GM23248 (cell line): ENCODE measurements at regions not wholly inside any gene's neighbourhood (a gene's known extent, or its start where the extent isn't known, plus 50 kb on each side); places are given as distances from the start of the nearest gene placed in this dataset.

Source experiments
- DNase-seq: peaks from one replicate; pipeline ENCODE4 v3.0.0-alpha.2; 2015
- H2AFZ ChIP-seq: fragments of 200-600 bp; sonication (generic); 2 replicates; pipeline ENCODE4 v1.6.1; 2016; ENCODE audit warnings: antibody characterized with exemption
- H3F3A ChIP-seq: fragments of 200-600 bp; sonication (generic); 2 replicates; pipeline ENCODE4 v1.6.1; 2016; ENCODE audit warnings: mild to moderate bottlenecking, antibody characterized with exemption, mixed run types; ENCODE audit not compliant: insufficient read depth
- H3K27ac ChIP-seq: fragments of 200-600 bp; sonication (generic); 2 replicates; pipeline ENCODE4 v1.5.1; 2016; ENCODE audit warnings: mild to moderate bottlenecking
- H3K27me3 ChIP-seq: fragments of 200-600 bp; sonication (generic); replicated peaks from 2 replicates; pipeline ENCODE4 v1.6.1; 2016; ENCODE audit warnings: mild to moderate bottlenecking; ENCODE audit not compliant: insufficient read depth
- H3K36me3 ChIP-seq: fragments of 200-600 bp; sonication (generic); 2 replicates; pipeline ENCODE4 v1.6.1; 2016; ENCODE audit warnings: low read depth, mild to moderate bottlenecking
- H3K4me1 ChIP-seq: fragments of 200-600 bp; sonication (generic); 2 replicates; pipeline ENCODE4 v1.6.1; 2016; ENCODE audit warnings: mild to moderate bottlenecking; ENCODE audit not compliant: insufficient read depth
- H3K4me2 ChIP-seq: fragments of 200-600 bp; sonication (generic); one replicate; pipeline ENCODE4 v1.6.1; 2016; ENCODE audit warnings: mild to moderate bottlenecking; ENCODE audit not compliant: unreplicated experiment
- H3K4me3 ChIP-seq: fragments of 200-600 bp; sonication (generic); 2 replicates; pipeline ENCODE4 v1.5.1; 2016; ENCODE audit warnings: mild to moderate bottlenecking
- H3K79me2 ChIP-seq: fragments of 200-600 bp; sonication (generic); 2 replicates; pipeline ENCODE4 v1.6.1; 2016; ENCODE audit warnings: mild to moderate bottlenecking; ENCODE audit not compliant: insufficient read depth
- H3K9ac ChIP-seq: fragments of 200-600 bp; sonication (generic); 2 replicates; pipeline ENCODE4 v1.6.1; 2016; ENCODE audit warnings: mild to moderate bottlenecking
- H3K9me2 ChIP-seq: fragments of 200-600 bp; sonication (generic); 2 replicates; pipeline ENCODE4 v1.6.1; 2016; ENCODE audit warnings: mixed run types, mild to moderate bottlenecking, moderate library complexity; ENCODE audit not compliant: insufficient read depth
- H3K9me3 ChIP-seq: fragments of 200-600 bp; sonication (generic); one replicate; pipeline ENCODE4 v1.6.1; 2017; ENCODE audit warnings: low read depth
- H4K20me1 ChIP-seq: fragments of 200-600 bp; sonication (generic); 2 replicates; pipeline ENCODE4 v1.6.0; 2016; ENCODE audit not compliant: insufficient read depth
- EZH2 ChIP-seq: fragments of 200-600 bp; sonication (generic); IDR thresholded peaks from 2 replicates; pipeline ENCODE4 v1.6.1; 2018; ENCODE audit warnings: antibody characterized with exemption, mild to moderate bottlenecking; ENCODE audit not compliant: insufficient read depth, poor library complexity, severe bottlenecking
- EZH2phosphoT487 ChIP-seq: fragments of 200-600 bp; sonication (generic); IDR thresholded peaks from 2 replicates; pipeline ENCODE4 v1.6.1; 2018; ENCODE audit warnings: antibody characterized with exemption, moderate library complexity, mild to moderate bottlenecking, low read depth; ENCODE audit not compliant: insufficient read depth
- WGBS, 2 experiments: methylation state at CpG; one replicate each; pipeline ENCODE4 v1.1.6; 2015 to 2017; ENCODE audit warnings: low lambda C conversion rate in 2 of 2, low coverage in 1 of 2; ENCODE audit errors: missing lambda C conversion rate in 2 of 2; 5-methylcytosine and 5-hydroxymethylcytosine counted together
- in situ Hi-C: fragments of 300-500 bp; cut with MboI; formaldehyde crosslinking; loops from 2 replicates; pipeline ENCODE4 v1.15.0; 2020

- Histone ChIP-seq H3K4me2 (no peak overlapping the region), H3K27me3 (no peaks in the 10 kb centered on the region), H3F3A (no peaks in the 10 kb centered on the region), H3K4me1 (no peaks in the 10 kb centered on the region), H3K9me3 (no peaks in the 10 kb centered on the region), H3K36me3 (no peaks in the 10 kb centered on the region), H3K9me2 (no peaks in the 10 kb centered on the region), H3K79me2 (no peaks in the 10 kb centered on the region), H2AFZ (no peak overlapping the region), H4K20me1 (no peaks in the 10 kb centered on the region), H3K4me3 (no peak overlapping the region), H3K9ac (no peak overlapping the region), H3K27ac (no peak overlapping the region)
- in situ Hi-C loops: no loop called here
- 20 to 21% methylated on average over 4 of the region's 4 CpGs for WGBS, 2 experiments
- TF ChIP-seq EZH2phosphoT487 (no peak), EZH2 (no peak)
- no peak for DNase-seq
These were observed 946.3 kb downstream of the JRKL start for GRCh38 chr11:97336064-97336463.

GRCh38 chr11:97345032-97345431 lies 955.2 kb downstream of the JRKL start:
- in situ Hi-C loops: no loop called here
- Histone ChIP-seq H3K9me3 (no peaks in the 10 kb centered on the region), H3K4me1 (no peaks in the 10 kb centered on the region), H3K79me2 (no peaks in the 10 kb centered on the region), H3K4me2 (no peak overlapping the region), H3K36me3 (no peaks in the 10 kb centered on the region), H3K27me3 (no peaks in the 10 kb centered on the region), H3K9me2 (no peaks in the 10 kb centered on the region), H3K9ac (no peak overlapping the region), H3K4me3 (no peak overlapping the region), H3F3A (no peaks in the 10 kb centered on the region), H2AFZ (no peak overlapping the region), H4K20me1 (no peaks in the 10 kb centered on the region), H3K27ac (no peak overlapping the region)
- WGBS, 2 experiments: 18 to 23% methylated on average over 3 of the region's 3 CpGs
- TF ChIP-seq EZH2phosphoT487: no peak
- TF ChIP-seq EZH2: no peak
- DNase-seq: no peak

GRCh38 chr11:97349201-97349600 lies 959.4 kb downstream of the JRKL start:
- no peaks in the 10 kb centered on the region for H3K27me3 ChIP-seq
- H3F3A ChIP-seq: no peaks in the 10 kb centered on the region
- H3K27ac ChIP-seq: no peak overlapping the region
- no peak for TF ChIP-seq EZH2phosphoT487
- no peak for TF ChIP-seq EZH2
- in situ Hi-C loops: no loop called here
- H3K9me3 ChIP-seq: no peaks in the 10 kb centered on the region
- no peaks in the 10 kb centered on the region for H3K36me3 ChIP-seq
- no peak for DNase-seq
- no peaks in the 10 kb centered on the region for H4K20me1 ChIP-seq
- H3K9ac ChIP-seq: no peak overlapping the region
- no peaks in the 10 kb centered on the region for H3K4me1 ChIP-seq
- no peaks in the 10 kb centered on the region for H3K79me2 ChIP-seq
- no peak overlapping the region for H3K4me3 ChIP-seq
- 11 to 19% methylated on average over 4 of the region's 4 CpGs for WGBS, 2 experiments
- no peaks in the 10 kb centered on the region for H3K9me2 ChIP-seq
- no peak overlapping the region for H2AFZ ChIP-seq
- no peak overlapping the region for H3K4me2 ChIP-seq

GRCh38 chr11:97351939-97352338 lies 962.1 kb downstream of the JRKL start:
- no peak overlapping the region for H3K9ac ChIP-seq
- H3K79me2 ChIP-seq: no peaks in the 10 kb centered on the region
- no peaks in the 10 kb centered on the region for H3K9me2 ChIP-seq
- 10 to 14% methylated on average over 2 of the region's 2 CpGs for WGBS, 2 experiments
- H3K27ac ChIP-seq: no peak overlapping the region
- H3K36me3 ChIP-seq: no peaks in the 10 kb centered on the region
- no peaks in the 10 kb centered on the region for H3K9me3 ChIP-seq
- in situ Hi-C loops: no loop called here
- no peak overlapping the region for H3K4me2 ChIP-seq
- DNase-seq: no peak
- H2AFZ ChIP-seq: no peak overlapping the region
- no peaks in the 10 kb centered on the region for H4K20me1 ChIP-seq
- TF ChIP-seq EZH2 (no peak), EZH2phosphoT487 (no peak)
- no peak overlapping the region for H3K4me3 ChIP-seq
- H3F3A ChIP-seq: no peaks in the 10 kb centered on the region
- no peaks in the 10 kb centered on the region for H3K27me3 ChIP-seq
- H3K4me1 ChIP-seq: no peaks in the 10 kb centered on the region

- H3K4me2 ChIP-seq: no peak overlapping the region
- no peak for DNase-seq
- in situ Hi-C loops: no loop called here
- no peak overlapping the region for H2AFZ ChIP-seq
- no peaks in the 10 kb centered on the region for H3K36me3 ChIP-seq
- H3K79me2 ChIP-seq: no peaks in the 10 kb centered on the region
- H3K27ac ChIP-seq: no peak overlapping the region
- H3K4me3 ChIP-seq: no peak overlapping the region
- no peaks in the 10 kb centered on the region for H3K27me3 ChIP-seq
- TF ChIP-seq EZH2phosphoT487 (no peak), EZH2 (no peak)
- 13 to 18% methylated on average over 1 of the region's 1 CpG for WGBS, 2 experiments
- no peaks in the 10 kb centered on the region for H3K9me2 ChIP-seq
- no peaks in the 10 kb centered on the region for H3K4me1 ChIP-seq
- H3K9me3 ChIP-seq: no peaks in the 10 kb centered on the region
- H4K20me1 ChIP-seq: no peaks in the 10 kb centered on the region
- H3K9ac ChIP-seq: no peak overlapping the region
- no peaks in the 10 kb centered on the region for H3F3A ChIP-seq
These were observed 964.2 kb downstream of the JRKL start for GRCh38 chr11:97354026-97354425.
